Nephron (organoid): ENCODE measurements at regions not wholly inside any gene's neighbourhood (a gene's known extent, or its start where the extent isn't known, plus 50 kb on each side); places are given as distances from the start of the nearest gene placed in this dataset.

Source experiments
- H3K27ac Mint-ChIP-seq, 3 experiments: 2 replicates each; pipeline ENCODE4 v1.8.0; 2020; ENCODE audit warnings: mixed read lengths in 3 of 3, mild to moderate bottlenecking in 2 of 3, moderate library complexity in 1 of 3
- H3K27me3 Mint-ChIP-seq: 2 replicates; pipeline ENCODE4 v1.8.0; 2021; ENCODE audit warnings: low read depth, mild to moderate bottlenecking, moderate library complexity, mixed read lengths
- H3K36me3 Mint-ChIP-seq: 2 replicates; pipeline ENCODE4 v1.8.0; 2020; ENCODE audit warnings: low read depth, mixed read lengths
- H3K4me1 Mint-ChIP-seq: 2 replicates; pipeline ENCODE4 v1.8.0; 2020; ENCODE audit warnings: mixed read lengths
- H3K4me3 Mint-ChIP-seq, 3 experiments: 2 replicates each; pipeline ENCODE4 v1.8.0; 2020; ENCODE audit warnings: mild to moderate bottlenecking in 3 of 3, mixed read lengths in 3 of 3, moderate library complexity in 2 of 3
- H3K9me3 Mint-ChIP-seq: 2 replicates; pipeline ENCODE4 v1.8.0; 2020; ENCODE audit warnings: mixed read lengths
- TF ChIP-seq, protein P1 (sequence below), 3 experiments: fragments of 200-600 bp; sonication (generic); IDR thresholded peaks; one replicate each; pipeline ENCODE4 v1.5.0; 2021; ENCODE audit warnings: antibody characterized with exemption in 3 of 3; ENCODE audit not compliant: unreplicated experiment in 3 of 3

DNA sequence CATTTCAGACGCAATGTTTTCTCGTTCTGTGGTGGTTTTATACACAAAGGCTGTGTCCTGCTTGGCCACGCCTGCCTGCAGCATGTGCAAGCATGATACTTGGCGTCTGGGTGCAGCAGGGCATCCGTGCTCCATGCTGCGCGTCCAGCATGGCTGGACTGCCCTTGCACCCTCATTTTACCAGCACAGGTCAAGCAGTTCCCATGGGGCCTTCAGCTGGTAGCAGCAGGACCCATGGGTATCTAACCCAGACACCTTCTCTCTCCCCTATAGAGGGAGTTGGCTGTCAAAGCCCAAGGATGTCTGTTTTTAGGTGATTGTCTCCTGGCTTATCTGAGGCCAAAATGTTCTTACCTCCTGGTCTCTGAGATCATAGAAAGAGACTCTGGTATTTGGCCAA lies 158.3 kb upstream of the PITX1 start:
- Mint-ChIP-seq H3K4me3 (no peak overlapping the region), H3K27ac (no peak overlapping the region), H3K36me3 (no peaks in the 10 kb centered on the region), H3K27me3 (peaks cover 59% of the 10 kb centered on the region), H3K4me1 (peaks cover 37% of the 10 kb centered on the region), H3K9me3 (peaks cover 11% of the 10 kb centered on the region)
- TF ChIP-seq, protein P1, sequence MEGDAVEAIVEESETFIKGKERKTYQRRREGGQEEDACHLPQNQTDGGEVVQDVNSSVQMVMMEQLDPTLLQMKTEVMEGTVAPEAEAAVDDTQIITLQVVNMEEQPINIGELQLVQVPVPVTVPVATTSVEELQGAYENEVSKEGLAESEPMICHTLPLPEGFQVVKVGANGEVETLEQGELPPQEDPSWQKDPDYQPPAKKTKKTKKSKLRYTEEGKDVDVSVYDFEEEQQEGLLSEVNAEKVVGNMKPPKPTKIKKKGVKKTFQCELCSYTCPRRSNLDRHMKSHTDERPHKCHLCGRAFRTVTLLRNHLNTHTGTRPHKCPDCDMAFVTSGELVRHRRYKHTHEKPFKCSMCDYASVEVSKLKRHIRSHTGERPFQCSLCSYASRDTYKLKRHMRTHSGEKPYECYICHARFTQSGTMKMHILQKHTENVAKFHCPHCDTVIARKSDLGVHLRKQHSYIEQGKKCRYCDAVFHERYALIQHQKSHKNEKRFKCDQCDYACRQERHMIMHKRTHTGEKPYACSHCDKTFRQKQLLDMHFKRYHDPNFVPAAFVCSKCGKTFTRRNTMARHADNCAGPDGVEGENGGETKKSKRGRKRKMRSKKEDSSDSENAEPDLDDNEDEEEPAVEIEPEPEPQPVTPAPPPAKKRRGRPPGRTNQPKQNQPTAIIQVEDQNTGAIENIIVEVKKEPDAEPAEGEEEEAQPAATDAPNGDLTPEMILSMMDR (IDR thresholded peaks at IDR 0.05; ENCODE audit: unreplicated experiment in 3 of 3), result no peak

GRCh38 chr5:135191084-135191826 lies 157.2 kb upstream of the PITX1 start:
- Mint-ChIP-seq H3K4me1 (peaks cover 37% of the 10 kb centered on the region), H3K27me3 (peaks cover 61% of the 10 kb centered on the region), H3K27ac (peak overlapping the region; percentile 38 to 64 (median 52)), H3K4me3 (peak overlapping the region; percentile 80 to 83 (median 81)), H3K9me3 (peaks cover 4% of the 10 kb centered on the region), H3K36me3 (no peaks in the 10 kb centered on the region)
- TF ChIP-seq, protein P1 (IDR thresholded peaks at IDR 0.05; ENCODE audit: unreplicated experiment in 3 of 3), result peak; percentile 89 to 97 (median 96)

- H3K4me3 Mint-ChIP-seq, result peak overlapping the region; percentile 80 to 83 (median 81)
- TF ChIP-seq, protein P1 (IDR thresholded peaks at IDR 0.05; ENCODE audit: unreplicated experiment in 3 of 3), result no peak
- no peaks in the 10 kb centered on the region for H3K36me3 Mint-ChIP-seq
- H3K27ac Mint-ChIP-seq, result peak overlapping the region; percentile 38 to 64 (median 52)
- H3K4me1 Mint-ChIP-seq, result peaks cover 37% of the 10 kb centered on the region
- H3K9me3 Mint-ChIP-seq, result no peaks in the 10 kb centered on the region
- H3K27me3 Mint-ChIP-seq, result peaks cover 61% of the 10 kb centered on the region
Observed at GRCh38 chr5:135190416-135191083, 156.5 kb upstream of the PITX1 start.

DNA sequence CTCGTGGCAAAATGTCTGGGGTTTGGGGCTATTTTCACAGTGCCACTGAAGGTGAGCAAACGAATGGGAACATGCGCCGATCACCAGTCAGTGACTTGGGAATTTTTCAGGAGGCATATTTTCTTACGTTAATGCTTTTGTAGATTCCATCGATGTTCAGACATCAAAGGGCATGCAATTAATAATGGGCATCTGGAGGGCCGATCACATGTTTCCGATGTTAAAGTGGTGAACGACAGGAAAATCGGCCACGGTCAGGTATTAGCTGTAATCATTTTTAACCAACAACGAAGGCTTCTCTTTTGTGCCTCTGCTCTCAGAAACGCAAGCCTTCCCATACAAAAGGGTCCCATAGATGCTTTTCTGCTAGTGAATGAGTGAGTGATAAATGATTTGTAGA lies 155.0 kb upstream of the PITX1 start:
- Mint-ChIP-seq H3K9me3 (no peaks in the 10 kb centered on the region), H3K27ac (no peak overlapping the region), H3K27me3 (peaks cover 62% of the 10 kb centered on the region), H3K4me1 (peaks cover 34% of the 10 kb centered on the region), H3K36me3 (no peaks in the 10 kb centered on the region), H3K4me3 (no peak overlapping the region)
- TF ChIP-seq, protein P1 (IDR thresholded peaks at IDR 0.05; ENCODE audit: unreplicated experiment in 3 of 3), result no peak

DNA sequence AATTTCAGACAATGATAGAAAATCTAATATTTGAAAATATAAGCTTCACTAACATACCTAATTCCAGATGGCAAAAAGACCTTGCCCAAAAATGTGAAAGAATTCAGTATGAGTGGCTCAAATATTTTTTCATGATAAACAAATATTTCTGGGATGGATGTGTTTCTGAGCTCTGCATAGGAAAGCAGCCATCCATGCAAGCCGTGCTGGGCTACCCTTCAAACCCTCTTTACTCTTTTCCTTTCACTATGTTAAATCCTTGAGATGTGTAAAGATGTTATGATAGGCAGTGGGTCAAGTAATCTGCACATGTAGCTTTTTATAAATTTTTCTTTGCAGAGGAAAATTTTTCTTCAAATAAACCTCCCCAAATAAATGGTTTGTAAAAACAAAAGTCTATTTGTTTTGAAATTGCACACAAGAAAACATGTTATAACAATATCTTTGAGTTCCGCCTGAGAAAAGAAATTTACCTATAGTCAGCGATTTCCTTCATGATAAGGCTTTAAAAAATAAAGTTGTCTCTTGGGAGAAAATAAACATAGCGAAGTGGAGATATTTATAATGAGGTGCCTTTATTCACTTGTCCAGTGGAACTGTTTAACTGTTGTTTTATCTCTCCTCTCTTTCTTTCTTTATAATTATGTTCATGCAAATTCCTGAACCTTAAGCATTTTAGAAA lies 154.3 kb upstream of the PITX1 start:
- H3K36me3 Mint-ChIP-seq, result no peaks in the 10 kb centered on the region
- TF ChIP-seq, protein P1 (IDR thresholded peaks at IDR 0.05; ENCODE audit: unreplicated experiment in 3 of 3), result no peak
- H3K4me1 Mint-ChIP-seq, result peaks cover 34% of the 10 kb centered on the region
- no peak overlapping the region for H3K4me3 Mint-ChIP-seq
- no peak overlapping the region for H3K27ac Mint-ChIP-seq
- H3K27me3 Mint-ChIP-seq, result peaks cover 57% of the 10 kb centered on the region
- no peaks in the 10 kb centered on the region for H3K9me3 Mint-ChIP-seq
